H1 (cell line): ENCODE measurements at regions not wholly inside any gene's neighbourhood (a gene's known extent, or its start where the extent isn't known, plus 50 kb on each side); places are given as distances from the start of the nearest gene placed in this dataset.

Experiments
- CTCF ChIA-PET: fragments of 300-600 bp; sonication (Branson Sonifier 250); formaldehyde crosslinking; loops from one replicate; lab custom pipeline; 2021; ENCODE audit not compliant: partially characterized antibody; lab: Charles Lee
- POLR2A ChIA-PET: fragments of 300-600 bp; sonication (Branson Sonifier 250); formaldehyde crosslinking; loops from one replicate; lab custom pipeline; 2021; ENCODE audit warnings: inconsistent platforms; ENCODE audit not compliant: partially characterized antibody; lab: Charles Lee
- DNase-seq, 2 experiments: peaks; one replicate each; pipeline versions ENCODE4 v3.0.0 to v3.0.0-alpha.2; 2010 to 2022; ENCODE audit warnings: low spot score in 2 of 2, low read depth in 1 of 2, mixed read lengths in 1 of 2
- FAIRE-seq: peaks from 2 replicates; lab custom pipeline; 2011; peaks lifted over from hg19 to GRCh38; lab: Jason Lieb, UNC
- H2AFZ ChIP-seq: 2 replicates; pipeline ENCODE4 v1.8.1; 2012; ENCODE audit warnings: low read length, inconsistent platforms
- H2AK5ac ChIP-seq: 2 replicates; pipeline ENCODE4 v1.6.1; 2013; ENCODE audit warnings: low read depth, low read length
- H2BK120ac ChIP-seq: replicated peaks from 2 replicates; pipeline ENCODE3; 2013; ENCODE audit warnings: low read depth, low read length, inconsistent platforms
- H2BK12ac ChIP-seq: 2 replicates; pipeline ENCODE4 v1.6.1; 2013; ENCODE audit warnings: low read depth, low read length
- H2BK15ac ChIP-seq: 2 replicates; pipeline ENCODE4 v1.6.1; 2013; ENCODE audit warnings: low read length
- H2BK20ac ChIP-seq: 2 replicates; pipeline ENCODE4 v1.6.1; 2013; ENCODE audit warnings: low read length
- H2BK5ac ChIP-seq: 2 replicates; pipeline ENCODE4 v1.6.1; 2013; ENCODE audit warnings: low read depth, low read length
- H3K14ac ChIP-seq: 2 replicates; pipeline ENCODE4 v1.6.1; 2013; ENCODE audit warnings: inconsistent platforms; ENCODE audit not compliant: insufficient read length
- H3K18ac ChIP-seq: 2 replicates; pipeline ENCODE4 v1.6.1; 2013; ENCODE audit warnings: low read length; ENCODE audit errors: extremely low read depth
- H3K23ac ChIP-seq: 2 replicates; pipeline ENCODE4 v1.6.1; 2013; ENCODE audit warnings: inconsistent platforms; ENCODE audit not compliant: insufficient read length
- H3K23me2 ChIP-seq: 2 replicates; pipeline ENCODE4 v1.6.1; 2013; ENCODE audit warnings: low read depth, low read length
- H3K27ac ChIP-seq: 2 replicates; pipeline ENCODE4 v1.6.1; 2011; ENCODE audit warnings: low read depth, low read length, inconsistent platforms
- H3K27me3 ChIP-seq, 4 experiments: replicated peaks in 1 of 4; 1 replicate in 1 of 4; 2 replicates in 3 of 4; pipeline versions ENCODE4 v1.6.1 to v1.8.1; 2011 to 2013; ENCODE audit warnings: low read length in 3 of 4, mild to moderate bottlenecking in 3 of 4, inconsistent platforms in 2 of 4, mixed read lengths in 2 of 4, moderate library complexity in 1 of 4; ENCODE audit not compliant: control insufficient read depth in 3 of 4, insufficient read depth in 3 of 4; ENCODE audit errors: extremely low read depth in 1 of 4
- H3K36me3 ChIP-seq, 4 experiments: 2 replicates each; pipeline versions ENCODE4 v1.6.1 to v1.8.1; 2011 to 2013; ENCODE audit warnings: mild to moderate bottlenecking in 4 of 4, low read length in 3 of 4, moderate library complexity in 2 of 4, control low read depth in 1 of 4, inconsistent platforms in 1 of 4; ENCODE audit not compliant: insufficient read depth in 4 of 4, control insufficient read depth in 2 of 4
- H3K4ac ChIP-seq: replicated peaks from 2 replicates; pipeline ENCODE3; 2013; ENCODE audit warnings: low read length, low read depth, mixed read lengths, inconsistent platforms; ENCODE audit not compliant: insufficient read length
- H3K4me1 ChIP-seq, 4 experiments: replicated peaks in 1 of 4; 1 replicate in 1 of 4; 2 replicates in 3 of 4; pipeline versions ENCODE4 v1.6.1 to v1.8.1; 2011 to 2013; ENCODE audit warnings: low read length in 3 of 4, inconsistent platforms in 2 of 4, mixed read lengths in 1 of 4; ENCODE audit not compliant: insufficient read depth in 4 of 4, control insufficient read depth in 3 of 4
- H3K4me2 ChIP-seq, 2 experiments: 2 replicates each; pipeline versions ENCODE4 v1.6.1 to v1.8.1; 2011 to 2013; ENCODE audit warnings: low read depth in 2 of 2, low read length in 2 of 2, control low read depth in 1 of 2, inconsistent platforms in 1 of 2, mild to moderate bottlenecking in 1 of 2; ENCODE audit not compliant: insufficient read depth in 1 of 2
- H3K4me3 ChIP-seq, 4 experiments: fragments of 200-600, 300-600 bp in 1 of 4; sonication (generic), shearing (Covaris generic), sonication (Bioruptor Twin) in 1 of 4; 2 replicates each; pipeline versions ENCODE4 v1.5.1 to v1.8.1; 2011 to 2016; ENCODE audit warnings: low read length in 4 of 4, low read depth in 3 of 4, control low read depth in 2 of 4, inconsistent platforms in 2 of 4, mild to moderate bottlenecking in 2 of 4, mixed read lengths in 1 of 4, moderate library complexity in 1 of 4; ENCODE audit not compliant: insufficient read depth in 2 of 4; ENCODE audit errors: extremely low read depth in 1 of 4
- H3K56ac ChIP-seq: replicated peaks from 2 replicates; pipeline ENCODE3; 2013; ENCODE audit warnings: low read depth, mild to moderate bottlenecking, mixed read lengths, low read length, inconsistent platforms; ENCODE audit not compliant: insufficient read length
- H3K79me1 ChIP-seq: 2 replicates; pipeline ENCODE4 v1.6.1; 2013; ENCODE audit warnings: low read depth, low read length, control low read depth
- H3K79me2 ChIP-seq, 2 experiments: 2 replicates each; pipeline versions ENCODE4 v1.6.1 to v1.8.1; 2012 to 2013; ENCODE audit warnings: low read length in 2 of 2, mild to moderate bottlenecking in 2 of 2, inconsistent platforms in 1 of 2; ENCODE audit not compliant: insufficient read depth in 2 of 2, control insufficient read depth in 1 of 2
- H3K9ac ChIP-seq, 4 experiments: replicated peaks in 1 of 4; 1 replicate in 1 of 4; 2 replicates in 3 of 4; pipeline versions ENCODE4 v1.6.1 to v1.8.1; 2011 to 2013; ENCODE audit warnings: low read depth in 3 of 4, low read length in 3 of 4, control low read depth in 2 of 4, mild to moderate bottlenecking in 2 of 4, moderate library complexity in 2 of 4, inconsistent platforms in 1 of 4; ENCODE audit errors: extremely low read depth in 1 of 4
- H3K9me3 ChIP-seq, 2 experiments: 2 replicates each; pipeline versions ENCODE4 v1.6.1 to v1.8.1; 2012 to 2013; ENCODE audit warnings: mild to moderate bottlenecking in 2 of 2, moderate library complexity in 2 of 2, control low read depth in 1 of 2, inconsistent platforms in 1 of 2, low read depth in 1 of 2, low read length in 1 of 2, mixed read lengths in 1 of 2; ENCODE audit not compliant: insufficient read depth in 2 of 2
- H4K20me1 ChIP-seq, 2 experiments: replicated peaks in 1 of 2; 2 replicates each; pipeline versions ENCODE3 to v1.8.1; 2011 to 2013; ENCODE audit warnings: inconsistent platforms in 2 of 2, low read length in 2 of 2, mild to moderate bottlenecking in 1 of 2; ENCODE audit not compliant: insufficient read depth in 2 of 2, control insufficient read depth in 1 of 2
- H4K5ac ChIP-seq: 2 replicates; pipeline ENCODE4 v1.6.1; 2013; ENCODE audit warnings: low read length, low read depth, mixed read lengths, inconsistent platforms; ENCODE audit not compliant: insufficient read length
- H4K8ac ChIP-seq: 2 replicates; pipeline ENCODE4 v1.8.0; 2013; ENCODE audit warnings: mild to moderate bottlenecking, moderate library complexity, low read length, inconsistent platforms; ENCODE audit not compliant: insufficient read depth; ENCODE audit errors: extremely low read depth
- H4K91ac ChIP-seq: replicated peaks from 2 replicates; pipeline ENCODE3; 2013; ENCODE audit warnings: low read length, mixed read lengths, inconsistent platforms; ENCODE audit not compliant: insufficient read length
- CTCF ChIP-seq, 3 experiments: IDR thresholded peaks; 1 replicate in 2 of 3; 2 replicates in 1 of 3; pipeline versions ENCODE4 v1.5.1 to v1.6.1; 2011; ENCODE audit warnings: low read length in 3 of 3, mild to moderate bottlenecking in 3 of 3, inconsistent platforms in 2 of 3, low read depth in 1 of 3, moderate library complexity in 1 of 3; ENCODE audit not compliant: insufficient read depth in 1 of 3; ENCODE audit errors: control extremely low read depth in 1 of 3
- EZH2 ChIP-seq: fragments of 200-600 bp; sonication (generic); IDR thresholded peaks from 2 replicates; pipeline ENCODE4 v1.7.1; 2012; ENCODE audit warnings: low read depth, mild to moderate bottlenecking, moderate library complexity, low read length, inconsistent platforms; ENCODE audit not compliant: severe bottlenecking
- NRF1 ChIP-seq: IDR thresholded peaks from 2 replicates; pipeline ENCODE4 v1.6.1; 2011; ENCODE audit warnings: mild to moderate bottlenecking, low read depth, low read length, improper control_type of control experiment
- POLR2A ChIP-seq, 2 experiments: IDR thresholded peaks; 1 replicate in 1 of 2; 2 replicates in 1 of 2; pipeline ENCODE4 v1.6.1; 2011; ENCODE audit warnings: low read depth in 2 of 2, low read length in 2 of 2, mild to moderate bottlenecking in 2 of 2; ENCODE audit errors: control extremely low read depth in 1 of 2
- RAD21 ChIP-seq, 2 experiments: IDR thresholded peaks in 1 of 2; conservative IDR thresholded peaks in 1 of 2; 2 replicates each; pipeline ENCODE4 v1.6.1; 2011; ENCODE audit warnings: low read depth in 2 of 2, low read length in 2 of 2, improper control_type of control experiment in 1 of 2, inconsistent platforms in 1 of 2, mild to moderate bottlenecking in 1 of 2, moderate library complexity in 1 of 2
- RFX5 ChIP-seq: IDR thresholded peaks from 2 replicates; pipeline ENCODE4 v1.6.1; 2011; ENCODE audit warnings: low read depth, low read length, improper control_type of control experiment, borderline replicate concordance
- SP1 ChIP-seq: IDR thresholded peaks from 2 replicates; pipeline ENCODE4 v1.6.1; 2011; ENCODE audit warnings: low read depth, low read length
- SP4 ChIP-seq: IDR thresholded peaks from 2 replicates; pipeline ENCODE4 v1.6.1; 2012; ENCODE audit warnings: low read length, inconsistent platforms
- SUZ12 ChIP-seq: fragments of 200-600 bp; sonication (generic); IDR thresholded peaks from 2 replicates; pipeline ENCODE4 v1.6.1; 2012; ENCODE audit warnings: mild to moderate bottlenecking, inconsistent platforms, low read length, moderate library complexity, mixed read lengths
- WGBS, 2 experiments: shearing (Covaris generic) in 1 of 2; methylation state at CpG; one replicate each; pipeline versions ENCODE4 v1.1.6 to v1.1.7; 2013 to 2015; ENCODE audit warnings: low lambda C conversion rate in 2 of 2, mixed read lengths in 2 of 2, inconsistent platforms in 1 of 2, low coverage in 1 of 2, missing lambda C conversion rate in 1 of 2; ENCODE audit not compliant: insufficient replicate concordance in 2 of 2, insufficient coverage in 1 of 2, insufficient read length in 1 of 2; ENCODE audit errors: extremely low coverage in 1 of 2, missing lambda C conversion rate in 1 of 2; 5-methylcytosine and 5-hydroxymethylcytosine counted together

GRCh38 chrY:21248591-21248990 is 262.5 kb upstream of the RBMY1B start:
- Histone ChIP-seq H3K79me2 (no peaks in the 10 kb centered on the region), H3K27ac (no peak overlapping the region), H3K4ac (no peak overlapping the region), H3K14ac (no peak overlapping the region), H3K56ac (no peak overlapping the region), H2AFZ (no peak overlapping the region), H3K18ac (no peak overlapping the region), H4K8ac (no peak overlapping the region), H2AK5ac (no peak overlapping the region), H3K36me3 (no peaks in the 10 kb centered on the region), H2BK5ac (no peak overlapping the region), H2BK120ac (no peak overlapping the region), H3K4me1 (no peaks in the 10 kb centered on the region), H3K4me3 (no peak overlapping the region), H3K79me1 (no peaks in the 10 kb centered on the region), H3K27me3 (no peaks in the 10 kb centered on the region), H3K4me2 (no peak overlapping the region), H3K9me3 (peaks cover 2 to 59% of the 10 kb centered on the region in 2 experiments; a peak in 2 of 4 replicates), H4K5ac (no peak overlapping the region), H3K23me2 (no peaks in the 10 kb centered on the region), H3K9ac (no peak overlapping the region), H4K20me1 (no peaks in the 10 kb centered on the region), H2BK12ac (no peak overlapping the region), H2BK20ac (no peak overlapping the region), H4K91ac (no peak overlapping the region), H3K23ac (no peak overlapping the region), H2BK15ac (no peak overlapping the region)
- FAIRE-seq, result no peak
- POLR2A ChIA-PET, result no interaction called here
- 59% methylated on average over 5 of the region's 5 CpGs; no CpG with 5 or more reads in 1 of the 2 experiments for WGBS, 2 experiments
- TF ChIP-seq SUZ12 (no peak), POLR2A (IDR thresholded peaks at IDR 0.05; ENCODE audit: control extremely low read depth in 1 of 2, low read depth in 2 of 2, low read length in 2 of 2) (no peak), SP1 (no peak), CTCF (IDR thresholded peaks at IDR 0.05; ENCODE audit: control extremely low read depth in 1 of 3, insufficient read depth in 1 of 3, low read depth in 1 of 3, low read length in 3 of 3) (no peak), RAD21 (IDR thresholded peaks at IDR 0.05 in 1 of 2, conservative IDR thresholded peaks at IDR 0.05 in 1 of 2; ENCODE audit: low read depth in 2 of 2, low read length in 2 of 2) (no peak), RFX5 (no peak), EZH2 (no peak), SP4 (no peak), NRF1 (no peak)
- CTCF ChIA-PET, result no interaction called here
- no peak for DNase-seq
